Mononuclear cell (primary cell): ENCODE measurements at regions not wholly inside any gene's neighbourhood (a gene's known extent, or its start where the extent isn't known, plus 50 kb on each side); places are given as distances from the start of the nearest gene placed in this dataset.
"Not testable (repeated sequence)": the region's sequence is repeated elsewhere in the genome, so short reads cannot be mapped to it uniquely, and the experiment has no call there.

Experiments used
- H3K27me3 ChIP-seq: 2 replicates; pipeline ENCODE4 v1.6.0; 2011; ENCODE audit warnings: low read length, control low read depth; ENCODE audit not compliant: insufficient read depth
- H3K4me1 ChIP-seq: 2 replicates; pipeline ENCODE4 v1.5.1; 2011; ENCODE audit warnings: mild to moderate bottlenecking, low read length, control low read depth; ENCODE audit not compliant: insufficient read depth
- H3K4me3 ChIP-seq: 2 replicates; pipeline ENCODE4 v1.5.1; 2011; ENCODE audit warnings: mild to moderate bottlenecking, low read length, moderate library complexity
- H3K9me3 ChIP-seq: 2 replicates; pipeline ENCODE4 v1.5.1; 2011; ENCODE audit warnings: low read depth, mild to moderate bottlenecking, control low read depth, low read length

GRCh38 chr7:149714081-149714909 lies 59.1 kb downstream of the ZNF467 start:
- Histone ChIP-seq H3K4me1 (peaks cover 16% of the 10 kb centered on the region), H3K27me3 (no peaks in the 10 kb centered on the region), H3K9me3 (peaks cover 16% of the 10 kb centered on the region), H3K4me3 (peak overlapping the region; percentile 48)

GRCh38 chr7:149713731-149714068 lies 59.7 kb downstream of the ZNF467 start:
- peaks cover 16% of the 10 kb centered on the region for H3K4me1 ChIP-seq
- H3K27me3 ChIP-seq = no peaks in the 10 kb centered on the region
- peaks cover 16% of the 10 kb centered on the region for H3K9me3 ChIP-seq
- no peak overlapping the region for H3K4me3 ChIP-seq

GRCh38 chr7:149713061-149713730 lies 60.2 kb downstream of the ZNF467 start:
- no peak overlapping the region for H3K4me3 ChIP-seq
- no peaks in the 10 kb centered on the region for H3K27me3 ChIP-seq
- H3K9me3 ChIP-seq = peaks cover 16% of the 10 kb centered on the region
- peaks cover 16% of the 10 kb centered on the region for H3K4me1 ChIP-seq

DNA sequence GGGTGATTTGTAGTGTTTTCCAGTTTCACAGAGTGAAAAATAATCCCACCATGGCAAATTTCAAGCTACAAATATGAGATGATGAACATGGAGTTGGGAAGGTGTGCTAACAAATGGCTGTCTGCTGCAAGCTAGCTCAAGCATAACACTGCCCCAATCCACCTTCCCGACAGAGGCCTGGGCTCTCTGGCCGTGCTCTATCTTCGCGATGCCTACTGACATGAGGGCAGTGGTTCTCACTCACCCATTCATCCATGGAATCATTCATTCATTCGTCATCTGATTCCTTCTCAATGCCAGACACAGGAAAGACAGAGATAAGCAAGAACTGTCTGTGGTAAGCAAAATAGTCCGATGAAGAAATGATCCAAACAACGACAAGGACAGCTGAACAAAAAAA lies 65.4 kb downstream of the ZNF467 start:
- Histone ChIP-seq H3K27me3 (no peaks in the 10 kb centered on the region), H3K9me3 (peaks cover 16% of the 10 kb centered on the region), H3K4me3 (no peak overlapping the region), H3K4me1 (peaks cover 7% of the 10 kb centered on the region)

DNA sequence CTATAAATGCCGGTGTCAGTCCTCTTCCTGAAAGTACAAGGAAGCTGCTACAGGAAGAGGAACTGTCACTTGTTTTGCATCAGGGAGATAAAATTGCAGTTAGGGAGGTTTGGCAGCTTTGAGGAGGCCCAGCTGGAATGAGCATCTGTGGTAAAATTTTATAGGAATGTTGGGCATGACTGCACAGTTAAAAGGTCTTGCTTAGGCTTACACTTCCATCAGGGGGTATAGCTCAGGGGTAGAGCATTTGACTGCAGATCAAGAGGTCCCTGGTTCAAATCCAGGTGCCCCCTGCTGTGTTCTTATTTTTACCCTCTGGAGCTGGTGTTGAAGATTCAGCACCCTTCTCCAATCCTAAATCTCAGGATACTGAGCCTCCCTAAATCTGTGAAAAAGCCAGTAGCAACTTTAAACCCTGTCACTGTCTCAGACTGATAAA lies 65.9 kb downstream of the ZNF467 start:
- Histone ChIP-seq H3K9me3 (peaks cover 16% of the 10 kb centered on the region), H3K27me3 (no peaks in the 10 kb centered on the region), H3K4me3 (no peak overlapping the region), H3K4me1 (peaks cover 7% of the 10 kb centered on the region)

DNA sequence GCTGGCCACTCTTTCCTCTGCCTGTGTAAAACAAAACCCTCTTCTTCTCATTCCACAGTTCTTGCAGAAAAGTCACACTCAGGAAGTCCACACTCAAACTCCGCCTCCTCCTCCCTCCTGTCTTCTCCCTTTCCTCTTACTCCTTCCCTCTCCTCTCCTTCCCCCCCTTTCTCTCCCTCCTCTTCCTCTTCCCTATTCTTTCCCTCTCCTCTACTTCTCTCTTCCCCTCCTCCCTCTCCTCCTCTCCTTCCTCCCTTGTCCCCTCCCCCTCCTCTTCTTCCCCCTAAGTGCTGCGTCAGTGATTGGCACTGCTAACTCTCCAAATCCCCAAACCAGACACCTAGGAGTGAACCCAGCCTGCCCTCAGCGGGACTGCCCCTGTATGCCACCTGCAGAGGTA lies 67.0 kb downstream of the ZNF467 start:
- Histone ChIP-seq H3K4me1 (peaks cover 7% of the 10 kb centered on the region), H3K27me3 (no peaks in the 10 kb centered on the region), H3K9me3 (peaks cover 9% of the 10 kb centered on the region), H3K4me3 (no peak overlapping the region)

DNA sequence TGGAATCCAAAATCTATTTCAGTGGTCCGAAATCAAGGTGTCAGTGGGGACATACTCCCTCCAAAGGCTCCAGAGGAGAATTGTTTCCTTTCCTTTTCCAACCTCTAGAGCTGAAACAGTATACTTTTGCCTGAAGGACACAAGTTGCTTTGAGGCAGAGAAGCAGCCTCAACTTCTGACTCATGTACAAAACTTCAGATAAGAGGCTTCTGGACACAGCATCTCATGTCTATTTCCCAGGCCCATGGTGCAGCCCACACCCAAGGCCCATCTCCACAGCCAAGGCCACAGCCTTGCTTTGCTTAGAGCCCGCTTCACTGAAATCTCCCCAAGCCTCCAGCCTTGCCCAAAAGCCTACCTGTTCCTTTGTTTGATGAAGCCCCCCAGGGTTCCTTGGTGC lies 68.9 kb downstream of the ZNF467 start:
- Histone ChIP-seq H3K4me1 (peaks cover 7% of the 10 kb centered on the region), H3K27me3 (no peaks in the 10 kb centered on the region), H3K4me3 (no peak overlapping the region), H3K9me3 (no peaks in the 10 kb centered on the region)

DNA sequence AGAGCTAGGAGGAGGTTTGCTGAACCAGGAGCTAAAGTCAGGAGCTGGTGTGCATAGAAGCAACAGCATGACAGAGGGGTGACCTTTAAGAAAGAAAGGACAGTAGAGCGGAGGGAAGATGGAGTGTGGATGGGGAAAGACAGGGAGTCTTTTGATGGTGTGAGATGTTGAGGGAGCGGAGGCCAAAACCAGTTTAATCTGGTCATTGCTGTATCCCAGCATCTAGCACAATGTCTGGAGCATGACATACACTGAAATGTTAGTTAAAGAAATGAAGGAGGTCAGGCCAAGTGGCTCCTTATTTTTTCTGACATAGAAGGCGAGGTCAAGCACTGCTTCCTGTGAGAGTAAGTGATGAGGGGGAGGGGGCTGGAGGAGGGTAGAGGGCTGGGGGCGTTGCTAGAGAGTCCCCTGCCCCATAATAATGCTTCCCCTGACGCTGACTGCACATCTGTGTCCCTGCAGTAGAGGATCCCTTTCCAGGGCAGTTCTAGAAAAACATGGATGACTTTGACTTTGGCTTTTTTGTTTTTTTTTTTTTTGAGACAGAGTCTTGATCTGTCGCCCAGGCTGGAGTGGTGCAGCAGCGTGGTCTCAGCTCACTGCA lies 70.2 kb downstream of the ZNF467 start:
- Histone ChIP-seq H3K9me3 (peaks cover 4% of the 10 kb centered on the region), H3K4me1 (peaks cover 7% of the 10 kb centered on the region), H3K4me3 (no peak overlapping the region), H3K27me3 (no peaks in the 10 kb centered on the region)

DNA sequence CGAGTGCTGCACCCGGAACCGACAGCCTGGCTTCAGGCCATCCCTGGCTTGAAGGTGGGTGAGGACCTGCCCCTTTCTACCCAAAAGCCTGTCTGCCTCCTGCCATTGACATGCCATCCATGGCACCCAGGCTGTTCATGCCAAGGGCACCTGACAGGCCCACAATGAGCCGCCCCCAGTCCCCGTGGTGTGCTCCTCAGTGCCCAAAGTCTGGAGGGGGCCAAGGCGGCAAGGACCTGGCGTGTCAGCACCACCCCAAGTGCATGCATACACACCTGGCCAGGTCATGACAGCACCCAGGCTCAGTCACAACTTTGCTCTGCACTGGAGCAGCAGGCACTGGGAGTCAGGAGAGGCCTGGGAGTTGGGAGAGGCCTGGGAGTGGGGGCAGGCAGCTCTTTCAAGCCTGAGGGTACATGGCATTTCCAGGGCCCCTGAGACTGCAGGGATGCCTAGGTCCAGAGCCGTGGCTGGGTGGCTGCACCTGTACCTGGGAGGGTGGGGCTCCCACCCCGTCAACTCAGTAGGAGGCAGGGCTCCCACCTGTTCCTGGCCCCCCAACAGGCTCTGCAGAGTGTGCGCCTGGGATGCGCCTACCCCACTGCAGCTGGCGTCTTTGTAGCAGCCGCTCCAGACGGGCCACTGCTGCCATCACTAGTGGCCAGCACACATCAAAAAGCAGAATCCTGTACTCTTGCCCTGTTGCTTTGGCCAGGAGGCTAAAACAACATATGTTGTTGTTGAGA lies 71.7 kb downstream of the ZNF467 start:
- Histone ChIP-seq H3K9me3 (peaks cover 4% of the 10 kb centered on the region), H3K4me3 (no peak overlapping the region), H3K4me1 (no peaks in the 10 kb centered on the region), H3K27me3 (no peaks in the 10 kb centered on the region)

DNA sequence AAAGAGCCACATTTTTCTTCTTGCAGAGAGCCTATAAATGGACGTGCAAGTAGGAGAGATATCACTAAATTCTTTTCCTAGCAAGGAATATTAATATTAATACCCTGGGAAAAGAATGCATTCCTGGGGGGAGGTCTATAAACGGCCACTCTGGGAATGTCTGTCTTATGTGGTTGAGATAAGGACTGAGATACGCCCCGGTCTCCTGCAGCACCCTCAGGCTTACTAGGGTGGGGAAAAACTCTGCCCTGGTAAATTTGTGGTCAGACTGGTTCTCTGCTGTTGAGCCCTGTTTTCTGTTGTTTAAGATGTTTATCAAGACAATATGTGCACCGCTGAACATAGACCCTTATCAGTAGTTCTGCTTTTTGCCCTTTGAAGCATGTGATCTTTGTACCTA lies 75.6 kb downstream of the ZNF467 start:
- peaks cover 32% of the 10 kb centered on the region for H3K27me3 ChIP-seq
- H3K4me3 ChIP-seq, H3K9me3 ChIP-seq, H3K4me1 ChIP-seq: not testable (repeated sequence)

- H3K4me3 ChIP-seq = no peak overlapping the region
Measured at GRCh38 chr7:149696280-149696679, 77.1 kb downstream of the ZNF467 start.

GRCh38 chr7:149692557-149692982 lies 80.8 kb downstream of the ZNF467 start:
- Histone ChIP-seq H3K27me3 (peaks cover 63% of the 10 kb centered on the region), H3K4me1 (no peaks in the 10 kb centered on the region), H3K4me3 (no peak overlapping the region), H3K9me3 (no peaks in the 10 kb centered on the region)

More at GRCh38 chr7:149696280-149696679, 77.1 kb downstream of the ZNF467 start:
- no peaks in the 10 kb centered on the region for H3K4me1 ChIP-seq
- H3K27me3 ChIP-seq = peaks cover 44% of the 10 kb centered on the region
- H3K9me3 ChIP-seq = peaks cover 4% of the 10 kb centered on the region

GRCh38 chr7:149692056-149692455 lies 81.3 kb downstream of the ZNF467 start:
- peaks cover 63% of the 10 kb centered on the region for H3K27me3 ChIP-seq
- no peaks in the 10 kb centered on the region for H3K4me1 ChIP-seq
- no peak overlapping the region for H3K4me3 ChIP-seq
- no peaks in the 10 kb centered on the region for H3K9me3 ChIP-seq

DNA sequence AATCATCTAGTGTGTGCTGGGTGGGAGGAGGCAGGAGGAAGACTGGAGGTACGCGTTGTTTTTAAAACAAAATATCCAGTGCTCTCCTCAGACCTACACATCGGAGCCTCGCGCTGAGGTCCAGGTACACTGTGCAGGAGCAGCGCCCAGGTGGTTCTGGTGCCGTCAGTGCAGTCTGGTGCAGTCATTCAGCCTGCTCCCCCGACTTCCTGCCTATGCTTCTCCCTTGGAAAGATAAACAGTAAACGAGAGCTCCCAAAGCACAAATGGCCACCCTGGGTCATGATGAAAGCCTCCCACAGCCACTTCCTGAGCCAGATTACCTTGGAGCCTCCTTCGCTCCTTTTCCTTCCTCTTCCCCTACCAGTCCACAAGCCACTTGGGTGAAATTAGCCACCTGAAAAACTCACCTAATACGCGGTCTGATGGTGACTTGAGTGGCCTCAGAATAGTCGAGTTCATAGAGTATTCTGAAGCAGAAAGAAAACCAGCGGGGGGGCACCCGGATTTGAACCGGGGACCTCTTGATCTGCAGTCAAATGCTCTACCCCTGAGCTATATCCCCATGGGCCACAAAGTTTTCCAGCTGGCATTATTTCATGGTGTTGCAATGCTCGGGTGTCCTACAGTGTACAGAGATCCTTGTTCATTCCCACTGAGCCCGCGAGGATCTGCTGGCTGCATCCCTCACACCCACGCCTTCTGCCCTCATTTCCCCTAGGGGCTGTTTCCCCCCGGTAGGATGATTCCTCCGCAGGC lies 82.5 kb downstream of the ZNF467 start:
- Histone ChIP-seq H3K4me1 (no peaks in the 10 kb centered on the region), H3K4me3 (no peak overlapping the region), H3K27me3 (peaks cover 56% of the 10 kb centered on the region), H3K9me3 (no peaks in the 10 kb centered on the region)
